Stomach (tissue), 4 donors: ENCODE measurements at regions not wholly inside any gene's neighbourhood (a gene's known extent, or its start where the extent isn't known, plus 50 kb on each side); places are given as distances from the start of the nearest gene placed in this dataset.

ENCODE experiments used
- CTCF ChIP-seq, 7 experiments: fragments of 450-650 bp in 4 of 7; fragments of 200-600 bp in 3 of 7; sonication (generic) in 3 of 7; IDR thresholded peaks; one replicate each; pipeline ENCODE4 v1.5.1; 2016 to 2019; ENCODE audit warnings: antibody characterized with exemption in 7 of 7, control low read depth in 2 of 7, mild to moderate bottlenecking in 1 of 7
- EP300 ChIP-seq: sonication (generic); formaldehyde crosslinking; IDR thresholded peaks from one replicate; pipeline ENCODE4 v1.6.1; 2017; ENCODE audit warnings: antibody characterized with exemption
- POLR2AphosphoS5 ChIP-seq, 3 donors: sonication (generic); formaldehyde crosslinking; IDR thresholded peaks; one replicate each; pipeline ENCODE4 v1.6.1; 2016; ENCODE audit warnings: antibody characterized with exemption in 3 of 3

GRCh38 chr12:111155521-111155920 is 213.4 kb downstream of the PHETA1 start:
- no peak for TF ChIP-seq CTCF (IDR thresholded peaks at IDR 0.05)
- no peak for TF ChIP-seq EP300
- no peak for TF ChIP-seq POLR2AphosphoS5 (IDR thresholded peaks at IDR 0.05)
